ENCODE measurements at regions not wholly inside any gene's neighbourhood (a gene's known extent, or its start where the extent isn't known, plus 50 kb on each side); places are given as distances from the start of the nearest gene placed in this dataset.

- TF ChIP-seq GRHL2 (CRISPR knock-in tag; IDR thresholded peaks at IDR 0.05; ENCODE audit: insufficient replicate concordance, severe bottlenecking) (no peak), ZNF263 (CRISPR knock-in tag; IDR thresholded peaks at IDR 0.05; ENCODE audit: low read depth) (no peak), OVOL2 (CRISPR knock-in tag; IDR thresholded peaks at IDR 0.05; ENCODE audit: borderline replicate concordance) (no peak)
Measured at GRCh38 chr15:47542312-47542989, 174.9 kb upstream of the SEMA6D start (continued).

GRCh38 chr15:47548231-47548630 lies 169.1 kb upstream of the SEMA6D start:
- POLR2A ChIA-PET = no interaction called here
- CTCF ChIA-PET = interaction anchor here (1.3 kb wide), 1 partner anchor 537 kb away, joined by 3 read pairs; no protein-coding TSS in a partner anchor
- H3K4me3 Mint-ChIP-seq = no peak overlapping the region
- H3K27me3 Mint-ChIP-seq (ENCODE audit: low read depth) = no peaks in the 10 kb centered on the region
- ATAC-seq (no peak), DNase-seq (ENCODE audit: low spot score) (no peak)
- peaks cover 2% of the 10 kb centered on the region; the same call in 1 of the 2 replicates for H3K4me1 Mint-ChIP-seq
- peaks cover 5% of the 10 kb centered on the region for H3K9me3 Mint-ChIP-seq
- H3K36me3 Mint-ChIP-seq = no peaks in the 10 kb centered on the region
- H3K27ac Mint-ChIP-seq = no peak overlapping the region
- TF ChIP-seq RELA (CRISPR knock-in tag; IDR thresholded peaks at IDR 0.05; ENCODE audit: borderline replicate concordance) (no peak), FOXP4 (CRISPR knock-in tag; IDR thresholded peaks at IDR 0.05) (no peak), TCF7 (CRISPR knock-in tag; IDR thresholded peaks at IDR 0.05; ENCODE audit: low read depth) (no peak), MLX (CRISPR knock-in tag; IDR thresholded peaks at IDR 0.05) (no peak), HMGXB4 (CRISPR knock-in tag; IDR thresholded peaks at IDR 0.05) (no peak), NR3C1 (CRISPR knock-in tag; conservative IDR thresholded peaks at IDR 0.05; ENCODE audit: low read depth) (no peak), USF1 (CRISPR knock-in tag; IDR thresholded peaks at IDR 0.05) (no peak), ZBTB43 (CRISPR knock-in tag; IDR thresholded peaks at IDR 0.05) (no peak), ESRRA (CRISPR knock-in tag; IDR thresholded peaks at IDR 0.05; ENCODE audit: borderline replicate concordance) (no peak)

- no peak for DNase-seq (ENCODE audit: low spot score)
- CTCF ChIA-PET = no interaction called here
- H3K4me1 Mint-ChIP-seq = peaks cover 2% of the 10 kb centered on the region; the same call in 1 of the 2 replicates
- no peaks in the 10 kb centered on the region; the same call in 1 of the 2 replicates for H3K9me3 Mint-ChIP-seq
- H3K4me3 Mint-ChIP-seq = no peak overlapping the region
- POLR2A ChIA-PET = no interaction called here
- ATAC-seq = no peak
- no peaks in the 10 kb centered on the region for H3K27me3 Mint-ChIP-seq (ENCODE audit: low read depth)
- H3K27ac Mint-ChIP-seq = no peak overlapping the region
- no peaks in the 10 kb centered on the region for H3K36me3 Mint-ChIP-seq
- TF ChIP-seq ZMAT4 (CRISPR knock-in tag; IDR thresholded peaks at IDR 0.05) (no peak), ZNF219 (CRISPR knock-in tag; IDR thresholded peaks at IDR 0.05; ENCODE audit: borderline replicate concordance) (no peak), GRHL2 (CRISPR knock-in tag; IDR thresholded peaks at IDR 0.05; ENCODE audit: insufficient replicate concordance, severe bottlenecking) (no peak), ETV6 (CRISPR knock-in tag; IDR thresholded peaks at IDR 0.05) (no peak), E2F1 (CRISPR knock-in tag; IDR thresholded peaks at IDR 0.05) (no peak), ZNF121 (CRISPR knock-in tag; IDR thresholded peaks at IDR 0.05) (no peak), EMX1 (CRISPR knock-in tag; IDR thresholded peaks at IDR 0.05) (no peak), PRDM15 (CRISPR knock-in tag; IDR thresholded peaks at IDR 0.05) (no peak), IRF2 (CRISPR knock-in tag; IDR thresholded peaks at IDR 0.05; ENCODE audit: borderline replicate concordance, low read depth) (no peak)
Measured at GRCh38 chr15:47548986-47549385, 168.3 kb upstream of the SEMA6D start.

All from WTC11 (cell line).